Small intestine (tissue), 7 donors: ENCODE measurements at regions not wholly inside any gene's neighbourhood (a gene's known extent, or its start where the extent isn't known, plus 50 kb on each side); places are given as distances from the start of the nearest gene placed in this dataset.

Experiments
- DNase-seq, 2 donors: peaks; one replicate each; pipeline versions ENCODE4 v3.0.0 to v3.0.0-alpha.2; 2013
- FAIRE-seq: peaks from 2 replicates; lab custom pipeline; 2012; peaks lifted over from hg19 to GRCh38; lab: Jason Lieb, UNC
- H3K27ac ChIP-seq, 3 donors: one replicate each; pipeline ENCODE4 v1.5.1; 2013; ENCODE audit warnings: low read length in 2 of 3, mild to moderate bottlenecking in 2 of 3, control low read depth in 1 of 3, inconsistent platforms in 1 of 3, low read depth in 1 of 3, moderate library complexity in 1 of 3
- H3K27me3 ChIP-seq, 3 donors: one replicate each; pipeline ENCODE4 v1.6.1; 2013; ENCODE audit warnings: low read length in 3 of 3, inconsistent platforms in 1 of 3; ENCODE audit not compliant: control insufficient read depth in 3 of 3, insufficient read depth in 3 of 3
- H3K36me3 ChIP-seq, 3 donors: one replicate each; pipeline ENCODE4 v1.6.1; 2013; ENCODE audit warnings: low read length in 3 of 3, inconsistent platforms in 1 of 3, low read depth in 1 of 3, mild to moderate bottlenecking in 1 of 3, moderate library complexity in 1 of 3; ENCODE audit not compliant: control insufficient read depth in 3 of 3, insufficient read depth in 2 of 3
- H3K4me1 ChIP-seq, 3 donors: one replicate each; pipeline ENCODE4 v1.6.1; 2013; ENCODE audit warnings: low read length in 2 of 3, inconsistent platforms in 1 of 3, low read depth in 1 of 3, mild to moderate bottlenecking in 1 of 3, moderate library complexity in 1 of 3; ENCODE audit not compliant: control insufficient read depth in 3 of 3, insufficient read depth in 2 of 3
- H3K4me3 ChIP-seq, 3 donors: one replicate each; pipeline ENCODE4 v1.5.1; 2013; ENCODE audit warnings: low read length in 3 of 3, control low read depth in 1 of 3, inconsistent platforms in 1 of 3, low read depth in 1 of 3, mild to moderate bottlenecking in 1 of 3, moderate library complexity in 1 of 3
- H3K9me3 ChIP-seq, 2 donors: one replicate each; pipeline ENCODE4 v1.6.1; 2013; ENCODE audit warnings: low read depth in 1 of 2, low read length in 1 of 2; ENCODE audit not compliant: control insufficient read depth in 2 of 2, insufficient read depth in 1 of 2
- WGBS, 3 donors: extraction: QIAGEN DNeasy Blood & Tissue Kit; methylation state at CpG; one replicate each; pipeline ENCODE4 v1.1.7; 2013; 5-methylcytosine and 5-hydroxymethylcytosine counted together
- donor health status: healthy with polysubstance abuse.
- donor health status: control.
- donor health status: control.
- donor health status: Bipolar disorder and iron deficiency.
- donor health status: healthy.

DNA sequence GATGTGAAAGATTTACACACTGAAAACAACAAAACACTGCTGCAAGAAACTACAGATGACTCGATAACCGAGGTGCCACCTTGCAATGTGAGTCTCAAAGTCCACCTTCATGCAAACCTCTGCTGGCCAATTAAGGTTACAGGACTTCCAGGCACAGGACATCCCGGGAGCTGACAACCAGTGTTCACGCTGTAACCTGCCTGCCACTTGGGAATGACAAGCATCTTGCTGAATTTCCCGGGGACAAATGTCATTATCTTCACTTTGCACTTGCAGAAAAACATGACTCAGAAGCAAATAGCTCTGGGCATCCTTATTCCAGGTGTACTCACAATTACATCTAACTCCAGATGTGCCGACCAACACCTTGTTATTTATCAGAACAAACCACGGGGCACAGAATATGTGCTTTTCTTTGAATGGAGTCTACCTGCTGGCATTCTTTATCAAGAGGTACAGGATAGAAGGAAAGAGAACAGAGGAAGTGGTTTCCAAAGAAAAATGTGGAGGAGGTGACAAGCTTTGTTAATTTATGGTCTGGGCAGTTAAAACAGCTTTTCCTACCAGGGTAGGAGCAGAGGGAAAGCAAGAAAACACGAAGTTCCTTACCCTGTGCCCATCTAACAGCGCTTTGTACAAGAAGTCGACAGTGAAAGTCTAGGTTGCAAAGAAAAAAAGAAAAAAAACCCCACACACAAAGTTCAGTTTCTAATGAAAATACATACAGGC lies 72.3 kb downstream of the SHANK2 start:
- Histone ChIP-seq H3K36me3 (peaks cover 0 to 15% (median 0%) of the 10 kb centered on the region in 3 donors), H3K9me3 (peaks cover 0 to 6% of the 10 kb centered on the region in 2 donors), H3K27me3 (no peaks in the 10 kb centered on the region), H3K4me3 (no peak overlapping the region), H3K27ac (peak overlapping the region in 1 of 3 donors; percentile 11), H3K4me1 (peaks cover 0 to 16% (median 3%) of the 10 kb centered on the region in 3 donors)
- no peak for FAIRE-seq
- peak; percentile 79 to 89 for DNase-seq
- WGBS, 3 donors = 24 to 49% (median 30%) methylated on average over 10 of the region's 10 CpGs

DNA sequence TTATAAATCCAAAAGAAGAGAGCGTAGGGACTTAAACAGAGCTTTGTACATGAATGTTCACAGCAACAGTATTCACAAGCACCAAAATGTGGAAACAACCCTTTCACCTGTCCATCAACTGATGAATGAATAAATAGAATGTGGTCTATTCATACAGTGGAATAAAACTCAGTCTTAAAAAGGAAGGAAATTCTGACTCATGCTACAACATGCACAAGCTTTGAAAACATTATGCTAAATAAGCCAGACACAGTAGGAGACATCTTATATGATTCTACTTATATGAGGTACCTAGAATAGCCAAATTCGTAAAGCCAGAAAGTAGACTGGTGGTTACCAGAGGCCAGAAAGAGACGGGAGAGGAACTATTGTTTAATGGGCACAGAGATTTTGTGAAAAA lies 74.3 kb downstream of the SHANK2 start:
- Histone ChIP-seq H3K4me3 (no peak overlapping the region), H3K27me3 (no peaks in the 10 kb centered on the region), H3K9me3 (peaks cover 0 to 6% of the 10 kb centered on the region in 2 donors), H3K4me1 (peaks cover 0 to 16% (median 3%) of the 10 kb centered on the region in 3 donors), H3K36me3 (peaks cover 0 to 7% (median 0%) of the 10 kb centered on the region in 3 donors), H3K27ac (no peak overlapping the region)
- DNase-seq (no peak), FAIRE-seq (no peak)
- WGBS, 3 donors = 75 to 93% (median 83%) methylated on average over 3 of the region's 3 CpGs

DNA sequence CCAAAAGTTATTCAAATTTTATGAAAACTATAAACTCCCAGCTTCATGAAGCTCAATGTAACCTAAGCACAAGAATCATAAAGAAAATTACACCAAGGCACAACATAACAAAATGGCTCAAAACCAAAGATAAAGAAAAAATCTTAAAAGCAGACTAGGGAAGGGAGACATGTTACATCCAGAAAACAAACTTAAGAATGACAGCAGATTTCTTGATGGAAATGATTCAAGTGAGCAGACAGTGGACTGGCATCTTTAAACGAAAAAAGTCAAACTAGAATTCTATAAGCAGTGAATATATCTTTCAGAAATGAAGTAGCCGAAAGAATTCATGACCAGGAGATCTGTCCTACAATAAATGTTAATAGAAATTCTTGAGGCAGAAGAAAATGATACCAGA lies 75.6 kb downstream of the SHANK2 start:
- H3K9me3 ChIP-seq = peaks cover 0 to 6% of the 10 kb centered on the region in 2 donors
- H3K4me3 ChIP-seq = no peak overlapping the region
- H3K4me1 ChIP-seq = peaks cover 0 to 16% (median 3%) of the 10 kb centered on the region in 3 donors
- 90 to 92% (median 92%) methylated on average over 2 of the region's 2 CpGs for WGBS, 3 donors
- no peak overlapping the region for H3K27ac ChIP-seq
- no peak for DNase-seq
- H3K36me3 ChIP-seq = peaks cover 0 to 5% (median 0%) of the 10 kb centered on the region in 3 donors
- no peaks in the 10 kb centered on the region for H3K27me3 ChIP-seq
- FAIRE-seq = no peak

DNA sequence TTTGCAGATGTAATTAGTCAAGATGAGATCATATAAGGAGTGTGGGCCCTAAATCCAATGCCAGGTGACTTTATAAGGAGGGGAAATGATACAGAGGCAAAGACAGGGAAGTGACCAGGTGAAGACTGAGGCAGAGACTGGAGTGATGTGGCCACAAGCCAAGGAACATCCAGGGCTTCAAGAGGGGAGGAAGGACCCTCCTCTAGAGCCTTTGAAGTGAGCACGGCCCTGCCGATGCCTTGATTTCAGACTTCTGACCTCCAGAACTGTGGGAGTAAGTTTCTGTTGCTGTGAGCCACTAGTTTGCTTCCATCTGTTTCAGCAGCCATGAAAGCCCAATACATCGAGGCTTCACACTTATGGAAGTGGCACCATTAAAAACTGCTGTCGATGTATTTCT lies 78.7 kb downstream of the SHANK2 start:
- Histone ChIP-seq H3K36me3 (peaks cover 0 to 19% (median 0%) of the 10 kb centered on the region in 3 donors), H3K4me3 (no peak overlapping the region), H3K9me3 (peaks cover 0 to 10% of the 10 kb centered on the region in 2 donors), H3K4me1 (no peaks in the 10 kb centered on the region), H3K27ac (no peak overlapping the region), H3K27me3 (no peaks in the 10 kb centered on the region)
- 91 to 99% (median 91%) methylated on average over 4 of the region's 4 CpGs for WGBS, 3 donors
- no peak for DNase-seq
- no peak for FAIRE-seq

DNA sequence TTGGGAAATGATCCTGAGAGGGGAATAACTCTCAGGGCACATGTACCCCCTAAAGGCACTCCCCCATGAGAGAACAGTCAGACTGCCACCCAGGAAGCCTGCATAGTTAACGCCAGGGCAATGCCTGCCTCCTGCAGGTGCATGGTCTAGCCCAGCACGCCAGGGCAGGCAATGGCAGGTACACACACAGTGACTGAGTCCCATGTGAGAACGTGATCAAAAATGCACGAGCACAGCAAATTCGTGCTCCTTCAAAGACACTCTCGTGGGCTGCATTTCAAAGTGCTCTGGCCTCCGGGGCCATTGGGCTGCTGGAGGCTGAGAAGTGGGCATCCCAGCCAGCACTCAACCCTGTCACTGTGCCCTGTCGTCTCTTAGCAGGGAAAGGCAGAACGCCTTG lies 79.7 kb downstream of the SHANK2 start:
- DNase-seq (no peak), FAIRE-seq (no peak)
- H3K9me3 ChIP-seq = peaks cover 0 to 10% of the 10 kb centered on the region in 2 donors
- WGBS, 3 donors = 89 to 91% (median 90%) methylated on average over 9 of the region's 9 CpGs
- H3K27ac ChIP-seq = no peak overlapping the region
- no peak overlapping the region for H3K4me3 ChIP-seq
- peaks cover 0 to 19% (median 0%) of the 10 kb centered on the region in 3 donors for H3K36me3 ChIP-seq
- no peaks in the 10 kb centered on the region for H3K27me3 ChIP-seq
- H3K4me1 ChIP-seq = no peaks in the 10 kb centered on the region

DNA sequence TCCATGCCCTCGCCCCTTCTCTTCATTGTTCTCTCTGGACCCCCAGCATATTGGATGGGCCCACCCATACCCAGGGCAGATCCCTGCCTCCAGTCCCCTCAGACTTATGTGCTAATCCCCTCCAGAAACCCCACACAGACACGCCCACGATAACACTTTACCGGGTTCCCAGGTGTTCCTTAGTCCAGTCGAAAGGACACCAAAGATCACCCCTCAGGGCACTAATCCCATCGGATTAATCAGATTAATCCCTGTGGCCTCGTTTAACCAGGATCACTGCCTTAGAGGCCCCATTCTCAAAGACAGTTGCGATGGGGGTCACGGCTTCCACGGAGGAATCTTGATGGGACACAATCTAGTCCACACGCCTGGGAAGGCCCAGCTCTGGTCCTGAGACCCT lies 80.8 kb downstream of the SHANK2 start:
- peaks cover 0 to 19% (median 0%) of the 10 kb centered on the region in 3 donors for H3K36me3 ChIP-seq
- no peaks in the 10 kb centered on the region for H3K4me1 ChIP-seq
- H3K27ac ChIP-seq = no peak overlapping the region
- WGBS, 3 donors = 90 to 93% (median 91%) methylated on average over 11 of the region's 11 CpGs
- FAIRE-seq = no peak
- H3K27me3 ChIP-seq = no peaks in the 10 kb centered on the region
- no peak overlapping the region for H3K4me3 ChIP-seq
- DNase-seq = no peak
- H3K9me3 ChIP-seq = peaks cover 0 to 10% of the 10 kb centered on the region in 2 donors

DNA sequence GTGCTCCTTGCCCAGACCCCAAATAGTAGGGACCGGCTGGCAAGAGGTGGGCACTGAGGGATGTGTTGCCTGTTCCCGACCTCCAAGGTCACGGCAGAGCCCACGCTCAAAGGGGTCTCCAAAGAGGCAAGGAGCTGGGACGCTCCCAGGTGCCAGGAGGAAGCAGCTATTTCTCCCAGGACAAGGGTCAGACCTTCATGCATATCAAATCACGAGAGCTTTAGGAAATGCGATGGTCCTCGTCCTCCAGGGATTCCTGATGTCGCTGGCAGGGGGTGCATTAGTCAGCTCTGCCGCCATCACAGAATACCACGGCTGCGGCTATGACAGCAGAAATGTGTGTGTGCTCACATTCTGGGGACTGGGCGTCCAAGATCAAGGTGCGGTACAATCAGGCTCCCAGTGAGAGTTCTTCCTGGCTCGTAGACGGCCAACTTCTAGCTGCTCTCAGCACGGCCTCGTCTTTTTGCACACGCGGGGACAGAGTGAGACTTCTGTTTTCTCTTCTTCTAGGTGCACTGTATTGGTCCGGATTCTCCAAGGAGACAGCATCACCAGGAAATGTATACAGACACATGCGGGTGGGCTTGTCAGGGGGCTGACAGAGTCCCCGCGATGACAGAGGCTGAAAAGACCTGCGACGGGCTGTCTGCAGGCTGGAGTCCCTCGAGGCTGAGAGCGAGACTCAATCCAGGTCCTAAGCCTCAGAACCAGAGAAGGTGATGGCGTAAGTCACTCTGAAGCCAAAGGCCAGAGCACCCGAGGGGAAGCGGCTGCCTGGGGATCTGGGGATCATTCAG lies 81.6 kb downstream of the SHANK2 start:
- WGBS, 3 donors = 91 to 93% (median 92%) methylated on average over 31 of the region's 31 CpGs
- FAIRE-seq (no peak), DNase-seq (no peak)
- H3K36me3 ChIP-seq = peaks cover 0 to 22% (median 0%) of the 10 kb centered on the region in 3 donors
- peaks cover 0 to 7% of the 10 kb centered on the region in 2 donors for H3K9me3 ChIP-seq
- H3K27me3 ChIP-seq = no peaks in the 10 kb centered on the region
- H3K4me3 ChIP-seq = no peak overlapping the region
- no peaks in the 10 kb centered on the region for H3K4me1 ChIP-seq
- no peak overlapping the region for H3K27ac ChIP-seq

DNA sequence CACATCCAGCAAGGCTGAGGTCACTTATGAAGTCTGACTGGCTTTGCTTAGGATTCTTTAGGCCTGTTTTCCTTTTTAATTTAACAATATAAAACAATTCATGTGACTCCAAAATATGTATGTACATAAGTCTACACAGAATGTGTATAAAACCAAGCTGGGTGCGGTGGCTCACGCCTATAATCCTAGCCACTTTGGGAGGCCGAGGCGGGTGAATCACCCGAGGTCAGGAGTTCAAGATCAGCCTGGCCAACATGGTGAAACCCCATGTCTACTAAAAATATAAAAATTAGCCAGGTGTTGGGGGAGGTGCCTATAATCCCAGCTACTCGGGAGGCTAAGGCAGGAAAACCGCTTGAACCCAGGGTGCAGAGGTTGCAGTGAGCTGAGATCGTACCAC lies 83.1 kb downstream of the SHANK2 start:
- DNase-seq (no peak), FAIRE-seq (no peak)
- Histone ChIP-seq H3K4me3 (no peak overlapping the region), H3K36me3 (peaks cover 0 to 27% (median 0%) of the 10 kb centered on the region in 3 donors), H3K27ac (no peak overlapping the region), H3K4me1 (no peaks in the 10 kb centered on the region), H3K27me3 (no peaks in the 10 kb centered on the region), H3K9me3 (peaks cover 0 to 4% of the 10 kb centered on the region in 2 donors)
- 80 to 84% (median 81%) methylated on average over 8 of the region's 8 CpGs for WGBS, 3 donors
